Colonic mucosa (tissue), 4 donors: ENCODE measurements at regions not wholly inside any gene's neighbourhood (a gene's known extent, or its start where the extent isn't known, plus 50 kb on each side); places are given as distances from the start of the nearest gene placed in this dataset.
A peak's percentile ranks its signal among the peaks of the same experiment; 100 is the strongest.

Experiments used
- DNase-seq: peaks from one replicate; pipeline ENCODE4 v3.0.0-alpha.2; 2020
- H3K27ac ChIP-seq: fragments of 200-600 bp; one replicate; pipeline ENCODE4 v1.8.0; 2021
- H3K27me3 ChIP-seq: fragments of 200-600 bp; one replicate; pipeline ENCODE4 v1.8.0; 2021
- H3K36me3 ChIP-seq: fragments of 200-600 bp; one replicate; pipeline ENCODE4 v1.8.0; 2021
- H3K4me1 ChIP-seq: fragments of 200-600 bp; one replicate; pipeline ENCODE4 v1.8.0; 2021; ENCODE audit warnings: mild to moderate bottlenecking
- H3K4me3 ChIP-seq: fragments of 200-600 bp; one replicate; pipeline ENCODE4 v1.8.0; 2021
- H3K9ac ChIP-seq, 2 donors: one replicate each; pipeline ENCODE4 v1.7.0; 2013; ENCODE audit warnings: control low read depth in 2 of 2, low read depth in 2 of 2, low read length in 2 of 2
- H3K9me3 ChIP-seq: fragments of 200-600 bp; one replicate; pipeline ENCODE4 v1.8.0; 2021
- CTCF ChIP-seq: fragments of 200-600 bp; IDR thresholded peaks from one replicate; pipeline ENCODE4 v1.8.0; 2022; ENCODE audit warnings: antibody characterized with exemption, mild to moderate bottlenecking
- intact Hi-C: fragments of 100-400 bp; cut with DNase I; formaldehyde crosslinking; loops from one replicate; pipeline ENCODE4 v1.14.1; 2022
- donor health status: healthy.
- donor health status: DM: no; HTN: no; CAD: no.
- donor health status: DM: no; HTN: no; CAD: no.

- intact Hi-C loops, result no loop called here
- Histone ChIP-seq H3K4me1 (no peaks in the 10 kb centered on the region), H3K36me3 (no peaks in the 10 kb centered on the region), H3K27ac (no peak overlapping the region), H3K27me3 (no peaks in the 10 kb centered on the region), H3K4me3 (no peak overlapping the region), H3K9ac (no peak overlapping the region), H3K9me3 (no peaks in the 10 kb centered on the region)
- TF ChIP-seq CTCF, result no peak
- no peak for DNase-seq
Measured at GRCh38 chrX:26845056-26845455, 618.1 kb downstream of the PPP4R3C start.

- no peak overlapping the region for H3K9ac ChIP-seq
- no peaks in the 10 kb centered on the region for H3K9me3 ChIP-seq
- no peaks in the 10 kb centered on the region for H3K36me3 ChIP-seq
- H3K27ac ChIP-seq, result no peak overlapping the region
- DNase-seq, result no peak
- TF ChIP-seq CTCF, result no peak
- no peaks in the 10 kb centered on the region for H3K27me3 ChIP-seq
- no peaks in the 10 kb centered on the region for H3K4me1 ChIP-seq
- H3K4me3 ChIP-seq, result no peak overlapping the region
- intact Hi-C loops, result no loop called here
Measured at GRCh38 chrX:26822448-26822847, 606.5 kb downstream of the MAGEB5 start.

GRCh38 chrX:26789751-26790150, 573.8 kb downstream of the MAGEB5 start:
- no peak overlapping the region for H3K9ac ChIP-seq
- no peaks in the 10 kb centered on the region for H3K4me1 ChIP-seq
- DNase-seq, result no peak
- TF ChIP-seq CTCF, result no peak
- no peak overlapping the region for H3K4me3 ChIP-seq
- H3K9me3 ChIP-seq, result no peaks in the 10 kb centered on the region
- intact Hi-C loops, result no loop called here
- no peak overlapping the region for H3K27ac ChIP-seq
- no peaks in the 10 kb centered on the region for H3K27me3 ChIP-seq
- H3K36me3 ChIP-seq, result no peaks in the 10 kb centered on the region

- H3K9me3 ChIP-seq, result no peaks in the 10 kb centered on the region
- H3K4me1 ChIP-seq, result no peaks in the 10 kb centered on the region
- TF ChIP-seq CTCF, result no peak
- no peaks in the 10 kb centered on the region for H3K36me3 ChIP-seq
- DNase-seq, result no peak
- no peak overlapping the region for H3K27ac ChIP-seq
- H3K27me3 ChIP-seq, result no peaks in the 10 kb centered on the region
- no peak overlapping the region for H3K4me3 ChIP-seq
- intact Hi-C loops, result no loop called here
- no peak overlapping the region for H3K9ac ChIP-seq
Measured at GRCh38 chrX:26788402-26788998, 572.5 kb downstream of the MAGEB5 start.

- TF ChIP-seq CTCF, result peak; percentile 20
- intact Hi-C loops, result no loop called here
- Histone ChIP-seq H3K27ac (no peak overlapping the region), H3K27me3 (no peaks in the 10 kb centered on the region), H3K9me3 (no peaks in the 10 kb centered on the region), H3K4me3 (no peak overlapping the region), H3K4me1 (no peaks in the 10 kb centered on the region), H3K36me3 (no peaks in the 10 kb centered on the region), H3K9ac (no peak overlapping the region)
- DNase-seq, result peak; percentile 19
Measured at GRCh38 chrX:26783512-26784225, 567.7 kb downstream of the MAGEB5 start.
